ENCODE measurements at regions not wholly inside any gene's neighbourhood (a gene's known extent, or its start where the extent isn't known, plus 50 kb on each side); places are given as distances from the start of the nearest gene placed in this dataset.

GRCh38 chr2:101612019-101612418 lies 85.5 kb upstream of the MAP4K4 start:
- in situ Hi-C loops (cut with HindIII; ENCODE audit: low sequenced_read_pairs), result no loop called here
- TF ChIP-seq CTCF (IDR thresholded peaks at IDR 0.05; ENCODE audit: low read depth, low read length, missing control alignments), result no peak
- no peak for DNase-seq (ENCODE audit: low read depth)
- no peak overlapping the region for H3K4me3 ChIP-seq (ENCODE audit: low read depth, low read length)

GRCh38 chr2:101610750-101611315 lies 86.7 kb upstream of the MAP4K4 start:
- DNase-seq (ENCODE audit: low read depth), result no peak
- H3K4me3 ChIP-seq (ENCODE audit: low read depth, low read length), result no peak overlapping the region
- no peak for TF ChIP-seq CTCF (IDR thresholded peaks at IDR 0.05; ENCODE audit: low read depth, low read length, missing control alignments)
- in situ Hi-C loops (cut with HindIII; ENCODE audit: low sequenced_read_pairs), result no loop called here

GRCh38 chr2:101609433-101609832 lies 88.1 kb upstream of the MAP4K4 start:
- no peak for TF ChIP-seq CTCF (IDR thresholded peaks at IDR 0.05; ENCODE audit: low read depth, low read length, missing control alignments)
- in situ Hi-C loops (cut with HindIII; ENCODE audit: low sequenced_read_pairs), result no loop called here
- no peak overlapping the region for H3K4me3 ChIP-seq (ENCODE audit: low read depth, low read length)
- no peak for DNase-seq (ENCODE audit: low read depth)

GRCh38 chr2:101608408-101609310 lies 88.8 kb upstream of the MAP4K4 start:
- in situ Hi-C loops (cut with HindIII; ENCODE audit: low sequenced_read_pairs), result no loop called here
- no peak overlapping the region for H3K4me3 ChIP-seq (ENCODE audit: low read depth, low read length)
- no peak for TF ChIP-seq CTCF (IDR thresholded peaks at IDR 0.05; ENCODE audit: low read depth, low read length, missing control alignments)
- no peak for DNase-seq (ENCODE audit: low read depth)

GRCh38 chr2:101597347-101597944 lies 100.1 kb upstream of the MAP4K4 start:
- TF ChIP-seq CTCF (IDR thresholded peaks at IDR 0.05; ENCODE audit: low read depth, low read length, missing control alignments), result no peak
- no peak overlapping the region for H3K4me3 ChIP-seq (ENCODE audit: low read depth, low read length)
- DNase-seq (ENCODE audit: low read depth), result peak; percentile 62
- in situ Hi-C loops (cut with HindIII; ENCODE audit: low sequenced_read_pairs), result loop anchor here (5.0 kb wide), 1 partner anchor 80 kb away; no protein-coding TSS in a partner anchor

- no peak for DNase-seq (ENCODE audit: low read depth)
- no peak for TF ChIP-seq CTCF (IDR thresholded peaks at IDR 0.05; ENCODE audit: low read depth, low read length, missing control alignments)
- H3K4me3 ChIP-seq (ENCODE audit: low read depth, low read length), result no peak overlapping the region
- in situ Hi-C loops (cut with HindIII; ENCODE audit: low sequenced_read_pairs), result loop anchor here (5.0 kb wide), 1 partner anchor 81 kb away; no protein-coding TSS in a partner anchor
Observed at GRCh38 chr2:101596333-101596732, 101.2 kb upstream of the MAP4K4 start.

Data from astrocyte of the cerebellum (primary cell).